HG03196 (cell line): ENCODE measurements at regions not wholly inside any gene's neighbourhood (a gene's known extent, or its start where the extent isn't known, plus 50 kb on each side); places are given as distances from the start of the nearest gene placed in this dataset.

ENCODE experiments used
- ATAC-seq: cut with Tn5 transposase; IDR thresholded peaks from one replicate; pipeline ENCODE4 v1.9.1; 2021; ENCODE audit not compliant: unreplicated experiment

- no peak for ATAC-seq
Measured at GRCh38 chr15:97654481-97655076, 305.9 kb upstream of the ARRDC4 start.

GRCh38 chr15:97661796-97662195 lies 298.7 kb upstream of the ARRDC4 start:
- no peak for ATAC-seq

- ATAC-seq: no peak
Measured at GRCh38 chr15:97672586-97672985, 287.9 kb upstream of the ARRDC4 start.

- ATAC-seq: no peak
Measured at GRCh38 chr15:97678656-97679055, 281.8 kb upstream of the ARRDC4 start.

GRCh38 chr15:97679106-97679688 lies 281.3 kb upstream of the ARRDC4 start:
- ATAC-seq: no peak

GRCh38 chr15:97680606-97681220 lies 279.8 kb upstream of the ARRDC4 start:
- ATAC-seq: no peak

- ATAC-seq: no peak
Measured at GRCh38 chr15:97683831-97684230, 276.7 kb upstream of the ARRDC4 start.

- no peak for ATAC-seq
Measured at GRCh38 chr15:97684249-97684648, 276.3 kb upstream of the ARRDC4 start.

- ATAC-seq: no peak
Measured at GRCh38 chr15:97686324-97686723, 274.2 kb upstream of the ARRDC4 start.

- ATAC-seq: no peak
Measured at GRCh38 chr15:97687654-97688053, 272.8 kb upstream of the ARRDC4 start.

- ATAC-seq: no peak
Measured at GRCh38 chr15:97688177-97688576, 272.3 kb upstream of the ARRDC4 start.

- ATAC-seq: no peak
Measured at GRCh38 chr15:97688886-97689285, 271.6 kb upstream of the ARRDC4 start.

- no peak for ATAC-seq
Measured at GRCh38 chr15:97691078-97691477, 269.4 kb upstream of the ARRDC4 start.

- no peak for ATAC-seq
Measured at GRCh38 chr15:97691799-97692198, 268.7 kb upstream of the ARRDC4 start.

GRCh38 chr15:97692301-97693015 lies 268.0 kb upstream of the ARRDC4 start:
- ATAC-seq: no peak

GRCh38 chr15:97694456-97694855 lies 266.0 kb upstream of the ARRDC4 start:
- ATAC-seq: no peak

GRCh38 chr15:97703400-97703799 lies 257.1 kb upstream of the ARRDC4 start:
- ATAC-seq: no peak

GRCh38 chr15:97706059-97706458 lies 254.4 kb upstream of the ARRDC4 start:
- no peak for ATAC-seq

GRCh38 chr15:97708252-97708651 lies 252.3 kb upstream of the ARRDC4 start:
- ATAC-seq: no peak

GRCh38 chr15:97712530-97712929 lies 248.0 kb upstream of the ARRDC4 start:
- no peak for ATAC-seq

- ATAC-seq: no peak
Measured at GRCh38 chr15:97717806-97718205, 242.7 kb upstream of the ARRDC4 start.

GRCh38 chr15:97718509-97718908 lies 242.0 kb upstream of the ARRDC4 start:
- no peak for ATAC-seq
